ENCODE measurements at regions not wholly inside any gene's neighbourhood (a gene's known extent, or its start where the extent isn't known, plus 50 kb on each side); places are given as distances from the start of the nearest gene placed in this dataset.
"Not testable (repeated sequence)": the region's sequence is repeated elsewhere in the genome, so short reads cannot be mapped to it uniquely, and the experiment has no call there.

GRCh38 chr7:69438584-69439412 is 159.5 kb upstream of the AUTS2 start:
- no peak for DNase-seq

- no peak for DNase-seq
Measured at GRCh38 chr7:69439636-69440325, 158.5 kb upstream of the AUTS2 start.

GRCh38 chr7:69440976-69441375 is 157.3 kb upstream of the AUTS2 start:
- DNase-seq: no peak

GRCh38 chr7:69443136-69443535 is 155.1 kb upstream of the AUTS2 start:
- DNase-seq: no peak

- DNase-seq: no peak
Measured at GRCh38 chr7:69445541-69445940, 152.7 kb upstream of the AUTS2 start.

GRCh38 chr7:69446213-69446612 is 152.1 kb upstream of the AUTS2 start:
- not testable (repeated sequence) for DNase-seq

- no peak for DNase-seq
Measured at GRCh38 chr7:69448071-69448470, 150.2 kb upstream of the AUTS2 start.

- DNase-seq: no peak
Measured at GRCh38 chr7:69450456-69450855, 147.8 kb upstream of the AUTS2 start.

- no peak for DNase-seq
Measured at GRCh38 chr7:69451715-69452114, 146.6 kb upstream of the AUTS2 start.

GRCh38 chr7:69452797-69453196 is 145.5 kb upstream of the AUTS2 start:
- no peak for DNase-seq

GRCh38 chr7:69457595-69458504 is 140.4 kb upstream of the AUTS2 start:
- no peak for DNase-seq

- no peak for DNase-seq
Measured at GRCh38 chr7:69464035-69464434, 134.2 kb upstream of the AUTS2 start.

- no peak for DNase-seq
Measured at GRCh38 chr7:69465262-69465661, 133.0 kb upstream of the AUTS2 start.

- DNase-seq: no peak
Measured at GRCh38 chr7:69467826-69468225, 130.4 kb upstream of the AUTS2 start.

GRCh38 chr7:69476416-69476815 is 121.9 kb upstream of the AUTS2 start:
- DNase-seq: no peak

GRCh38 chr7:69482676-69483075 is 115.6 kb upstream of the AUTS2 start:
- DNase-seq: no peak

- DNase-seq: no peak
Measured at GRCh38 chr7:69489533-69489932, 108.7 kb upstream of the AUTS2 start.

GRCh38 chr7:69498671-69499070 is 99.6 kb upstream of the AUTS2 start:
- DNase-seq: no peak

GRCh38 chr7:69502358-69502757 is 95.9 kb upstream of the AUTS2 start:
- DNase-seq: no peak

- no peak for DNase-seq
Measured at GRCh38 chr7:69504733-69505420, 93.4 kb upstream of the AUTS2 start.

- DNase-seq: no peak
Measured at GRCh38 chr7:69508736-69509135, 89.5 kb upstream of the AUTS2 start.

- DNase-seq: no peak
Measured at GRCh38 chr7:69510114-69510513, 88.2 kb upstream of the AUTS2 start.
